PC-3 (cell line): ENCODE measurements at regions not wholly inside any gene's neighbourhood (a gene's known extent, or its start where the extent isn't known, plus 50 kb on each side); places are given as distances from the start of the nearest gene placed in this dataset.

Source experiments
- EZH2phosphoT487 ChIP-seq: fragments of 300-600 bp; sonication (generic); IDR thresholded peaks from 2 replicates; pipeline ENCODE4 v1.6.1; 2018; ENCODE audit warnings: mild to moderate bottlenecking, antibody characterized with exemption, low read length, borderline replicate concordance
- TF ChIP-seq, protein P1 (sequence below): fragments of 300-600 bp; sonication (generic); conservative IDR thresholded peaks from 2 replicates; pipeline ENCODE4 v1.5.1; 2017; ENCODE audit warnings: antibody characterized with exemption, low read depth, mild to moderate bottlenecking, low read length

- TF ChIP-seq, protein P1, sequence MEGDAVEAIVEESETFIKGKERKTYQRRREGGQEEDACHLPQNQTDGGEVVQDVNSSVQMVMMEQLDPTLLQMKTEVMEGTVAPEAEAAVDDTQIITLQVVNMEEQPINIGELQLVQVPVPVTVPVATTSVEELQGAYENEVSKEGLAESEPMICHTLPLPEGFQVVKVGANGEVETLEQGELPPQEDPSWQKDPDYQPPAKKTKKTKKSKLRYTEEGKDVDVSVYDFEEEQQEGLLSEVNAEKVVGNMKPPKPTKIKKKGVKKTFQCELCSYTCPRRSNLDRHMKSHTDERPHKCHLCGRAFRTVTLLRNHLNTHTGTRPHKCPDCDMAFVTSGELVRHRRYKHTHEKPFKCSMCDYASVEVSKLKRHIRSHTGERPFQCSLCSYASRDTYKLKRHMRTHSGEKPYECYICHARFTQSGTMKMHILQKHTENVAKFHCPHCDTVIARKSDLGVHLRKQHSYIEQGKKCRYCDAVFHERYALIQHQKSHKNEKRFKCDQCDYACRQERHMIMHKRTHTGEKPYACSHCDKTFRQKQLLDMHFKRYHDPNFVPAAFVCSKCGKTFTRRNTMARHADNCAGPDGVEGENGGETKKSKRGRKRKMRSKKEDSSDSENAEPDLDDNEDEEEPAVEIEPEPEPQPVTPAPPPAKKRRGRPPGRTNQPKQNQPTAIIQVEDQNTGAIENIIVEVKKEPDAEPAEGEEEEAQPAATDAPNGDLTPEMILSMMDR, result no peak
- no peak for TF ChIP-seq EZH2phosphoT487
Observed at GRCh38 chr6:119536666-119537065, 187.1 kb upstream of the MAN1A1 start.
